Kidney capillary endothelial cell (primary cell): ENCODE measurements at regions not wholly inside any gene's neighbourhood (a gene's known extent, or its start where the extent isn't known, plus 50 kb on each side); places are given as distances from the start of the nearest gene placed in this dataset.
A peak's percentile ranks its signal among the peaks of the same experiment; 100 is the strongest.
"Not testable (repeated sequence)": the region's sequence is repeated elsewhere in the genome, so short reads cannot be mapped to it uniquely, and the experiment has no call there.

Experiments used
- DNase-seq: peaks from one replicate; pipeline ENCODE4 v3.0.0-alpha.2; 2018; ENCODE audit warnings: low spot score

DNA sequence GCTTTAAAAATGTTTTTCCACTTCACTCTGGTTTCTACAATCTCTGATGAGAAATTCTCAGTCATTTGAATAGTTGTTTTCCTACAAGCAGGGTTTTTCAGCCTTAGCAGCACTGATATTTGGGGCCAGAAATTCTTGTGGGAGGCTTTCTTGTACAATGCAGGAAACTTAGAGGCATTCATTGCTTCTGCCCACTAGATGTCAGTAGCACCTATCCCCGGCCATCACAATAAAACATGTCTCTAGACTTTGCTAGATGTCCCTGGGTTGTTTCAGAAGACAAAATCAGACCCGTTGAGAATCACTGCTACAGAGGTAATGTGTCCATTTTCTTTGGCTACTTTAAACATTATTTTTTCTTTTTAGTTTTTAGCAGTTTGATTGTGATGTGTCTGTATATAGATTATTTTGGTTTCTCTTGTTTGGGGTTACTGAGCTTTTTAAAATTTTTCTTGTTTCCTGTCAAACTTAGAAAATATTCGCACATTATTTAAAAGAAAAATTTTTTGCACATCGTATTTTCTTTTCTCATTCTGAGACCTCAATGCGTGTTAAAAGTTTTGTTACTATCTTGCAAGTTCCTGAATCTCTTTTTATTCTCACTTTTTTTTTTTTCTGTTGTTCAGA lies 60.8 kb upstream of the CCDC179 start:
- peak; percentile 59 for DNase-seq

DNA sequence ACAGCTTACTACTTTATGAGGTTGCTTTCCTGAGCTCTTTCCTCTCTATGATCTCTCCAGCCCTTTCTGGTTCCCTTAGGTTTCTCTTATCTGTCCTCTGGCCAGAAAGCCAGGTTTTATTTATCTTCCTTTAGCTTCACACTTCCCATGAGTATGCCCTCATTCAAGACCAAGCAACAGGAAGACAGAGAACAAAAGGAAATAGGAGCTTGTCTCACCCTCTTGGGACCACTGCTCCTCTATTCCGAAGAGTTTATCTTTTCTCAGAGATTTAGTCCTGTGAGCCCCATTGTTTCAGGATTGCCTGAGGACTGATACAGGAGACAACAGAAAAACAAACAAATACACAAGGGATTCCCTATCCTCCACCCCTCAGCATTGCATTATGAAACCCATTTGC lies 62.4 kb upstream of the CCDC179 start:
- no peak for DNase-seq

GRCh38 chr11:22923561-22923960 lies 63.3 kb upstream of the CCDC179 start:
- DNase-seq, result no peak

DNA sequence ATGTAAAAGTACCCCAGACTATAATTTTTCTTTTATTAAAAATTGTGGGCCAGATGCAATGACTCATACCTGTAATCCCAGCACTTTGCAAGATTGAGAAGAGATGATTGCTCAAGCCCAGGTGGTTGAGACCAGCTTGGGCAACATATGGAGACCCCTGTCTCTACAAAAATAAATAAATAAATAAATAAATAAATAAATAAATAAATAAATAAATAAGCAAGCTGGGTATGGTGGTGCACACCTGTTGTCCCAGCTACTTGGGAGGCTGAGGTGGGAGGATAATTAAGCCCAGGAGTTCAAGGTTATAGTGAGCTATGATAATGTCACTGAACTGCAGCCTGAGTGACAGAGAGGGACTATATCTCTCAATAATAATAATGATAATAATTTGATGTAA lies 66.1 kb upstream of the CCDC179 start:
- DNase-seq, result no peak

DNA sequence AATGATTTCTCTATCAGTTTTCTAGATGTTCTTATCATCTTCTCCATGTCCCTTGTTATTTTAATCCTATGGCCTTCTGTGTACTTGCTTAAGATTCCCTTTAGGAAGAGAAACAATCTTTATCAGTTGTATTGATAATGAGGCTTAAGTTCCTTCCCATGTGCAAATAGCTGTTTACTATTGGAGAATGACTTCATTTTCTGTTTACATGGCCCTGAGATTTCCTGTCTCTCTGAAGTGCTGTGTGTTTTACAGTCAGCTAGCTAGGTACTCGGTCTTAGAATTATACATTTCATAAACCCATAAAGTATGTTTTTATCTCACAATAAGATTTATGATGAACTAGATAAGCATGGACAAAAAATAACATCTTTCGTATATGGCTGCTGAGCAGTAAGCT lies 67.5 kb upstream of the CCDC179 start:
- DNase-seq, result no peak

DNA sequence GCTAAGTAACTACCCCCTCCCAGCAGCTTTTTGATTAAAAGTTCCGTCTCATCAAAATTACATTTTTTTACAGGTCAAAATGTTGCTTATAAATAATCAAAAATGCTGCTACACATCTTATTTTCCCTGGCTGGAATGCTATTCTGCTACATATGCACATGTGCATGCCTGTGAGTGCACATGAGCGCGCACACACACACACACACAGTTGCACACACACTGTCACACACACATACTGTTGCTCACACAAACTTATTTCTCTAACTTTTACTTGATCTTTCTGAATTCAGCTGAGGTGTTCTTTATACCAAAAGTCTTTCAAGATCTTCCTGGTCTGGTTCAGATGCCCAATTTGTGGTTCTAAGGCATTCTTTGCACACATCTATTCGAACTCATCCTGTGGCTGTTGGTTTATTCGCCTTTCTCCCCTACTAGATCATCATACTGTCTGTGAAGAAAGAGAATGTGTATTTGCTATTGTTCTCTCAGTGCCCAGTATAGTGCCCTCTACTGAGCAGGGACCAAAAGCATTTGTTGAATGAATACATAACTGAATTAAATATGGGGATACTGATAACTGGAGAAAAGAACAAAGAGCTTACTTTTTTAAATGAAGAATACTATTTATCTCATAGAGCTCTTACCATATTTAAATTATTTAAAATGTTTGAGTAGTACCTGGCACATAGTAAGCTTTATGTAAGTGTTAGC lies 68.1 kb upstream of the CCDC179 start:
- no peak for DNase-seq

DNA sequence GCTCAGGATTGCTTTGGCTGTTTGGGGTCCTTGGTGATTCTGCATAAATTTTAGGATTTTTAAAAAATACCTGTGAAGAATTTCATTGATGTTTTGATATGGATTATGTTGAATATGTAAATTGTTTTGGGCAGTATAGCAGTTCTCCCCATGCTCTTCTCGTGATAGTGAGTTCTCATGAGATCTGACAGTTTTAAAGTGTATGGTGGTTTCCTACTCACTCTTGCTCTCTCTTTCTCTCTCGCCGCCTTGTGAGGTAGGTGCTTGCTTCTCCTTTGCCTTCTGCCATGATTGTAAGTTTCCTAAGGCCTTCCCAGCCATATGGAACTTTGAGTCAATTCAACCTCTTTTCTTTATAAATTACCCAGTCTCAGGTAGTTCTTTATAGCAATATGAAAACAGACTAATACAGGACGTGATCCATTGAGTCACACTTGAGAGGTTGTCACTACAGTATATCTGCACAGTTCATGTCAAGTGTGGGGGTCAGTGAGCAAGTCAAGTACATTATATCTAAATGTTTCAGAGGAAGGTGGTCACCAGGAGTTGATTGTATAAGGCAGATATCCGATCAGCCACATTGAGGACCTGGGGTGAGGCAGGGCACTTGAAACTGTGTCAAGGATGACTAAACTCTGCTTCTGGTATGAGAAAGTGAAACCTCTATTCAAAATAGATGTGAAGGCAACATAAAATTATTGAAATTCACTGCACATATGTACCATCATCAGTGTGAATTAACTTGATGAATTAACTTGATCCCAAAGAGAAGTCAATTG lies 70.7 kb upstream of the CCDC179 start:
- no peak for DNase-seq

DNA sequence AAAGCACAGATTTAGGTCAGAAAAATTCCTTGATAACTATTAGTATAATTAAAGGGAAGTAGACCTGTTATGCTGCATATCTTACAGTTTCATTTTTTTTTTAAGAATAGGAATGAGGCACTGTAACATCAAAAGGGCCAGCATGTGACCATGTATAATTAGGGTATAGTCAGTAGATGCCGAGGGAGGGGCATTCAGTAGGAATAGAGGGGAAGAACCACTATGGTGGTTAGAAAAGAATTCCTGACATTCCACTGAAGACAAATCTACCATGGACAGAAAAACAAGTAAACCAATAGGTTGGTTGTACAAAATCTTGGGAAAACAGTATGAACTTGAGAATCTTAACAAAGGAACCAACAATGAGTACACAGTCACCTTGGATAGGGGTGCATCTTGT lies 78.4 kb upstream of the CCDC179 start:
- DNase-seq, result no peak

DNA sequence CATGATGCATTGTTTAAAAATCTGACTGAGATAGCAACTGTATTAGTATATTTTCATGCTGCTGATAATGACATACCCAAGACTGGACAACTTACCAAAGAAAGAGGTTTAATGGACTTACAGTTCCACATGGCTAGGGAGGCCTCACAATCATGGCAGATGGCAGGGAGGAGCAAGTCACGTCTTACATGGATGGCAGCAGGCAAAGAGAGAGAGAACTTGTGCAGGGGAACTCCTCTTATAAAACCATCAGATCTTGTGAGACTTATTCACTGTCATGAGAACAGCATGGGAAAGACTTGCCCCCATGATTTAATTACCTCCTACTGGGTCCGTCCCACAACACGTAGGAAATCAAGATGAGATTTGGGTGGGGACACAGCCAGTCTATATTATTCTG lies 81.3 kb upstream of the CCDC179 start:
- DNase-seq, result not testable (repeated sequence)

DNA sequence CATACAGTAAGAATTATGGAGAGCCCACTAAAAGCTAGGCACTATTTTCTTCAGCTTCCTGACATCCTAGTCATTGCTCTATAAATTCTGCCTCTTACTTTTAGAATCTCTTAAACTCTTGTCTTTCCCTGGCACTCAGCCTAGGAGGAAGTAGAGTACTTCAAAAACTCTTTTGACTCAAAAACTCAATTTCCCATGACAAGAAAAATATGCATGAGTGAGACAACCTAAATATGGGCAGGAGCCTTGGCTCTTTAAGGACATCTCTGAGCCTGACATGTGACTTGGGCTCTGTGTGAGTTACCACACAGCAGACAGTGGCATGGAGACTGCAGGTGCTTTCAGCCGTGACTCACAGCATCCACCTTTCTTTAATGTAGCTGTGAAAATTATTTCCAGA lies 97.5 kb upstream of the CCDC179 start:
- DNase-seq, result no peak

GRCh38 chr11:22974251-22974650 lies 114.0 kb upstream of the CCDC179 start:
- no peak for DNase-seq

GRCh38 chr11:22976146-22976545 lies 115.9 kb upstream of the CCDC179 start:
- no peak for DNase-seq

DNA sequence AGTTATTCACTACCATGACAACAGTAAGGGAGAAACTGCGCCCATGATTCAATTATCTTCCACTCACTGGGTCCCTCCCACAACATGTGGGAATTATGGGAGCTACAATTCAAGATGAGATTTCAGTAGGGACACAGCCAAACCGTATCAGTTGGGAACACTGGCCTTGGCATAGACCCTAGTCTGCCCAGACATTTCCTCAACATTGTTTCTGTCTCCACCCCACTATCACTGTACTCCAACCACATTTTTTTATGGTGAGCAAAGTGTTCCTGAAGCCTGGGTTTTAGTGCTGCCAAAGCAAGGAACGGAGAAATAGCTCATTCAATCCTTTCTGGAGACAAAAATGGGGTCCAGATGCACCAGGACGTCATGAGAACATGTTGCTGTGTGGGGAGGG lies 122.6 kb upstream of the CCDC179 start:
- no peak for DNase-seq

DNA sequence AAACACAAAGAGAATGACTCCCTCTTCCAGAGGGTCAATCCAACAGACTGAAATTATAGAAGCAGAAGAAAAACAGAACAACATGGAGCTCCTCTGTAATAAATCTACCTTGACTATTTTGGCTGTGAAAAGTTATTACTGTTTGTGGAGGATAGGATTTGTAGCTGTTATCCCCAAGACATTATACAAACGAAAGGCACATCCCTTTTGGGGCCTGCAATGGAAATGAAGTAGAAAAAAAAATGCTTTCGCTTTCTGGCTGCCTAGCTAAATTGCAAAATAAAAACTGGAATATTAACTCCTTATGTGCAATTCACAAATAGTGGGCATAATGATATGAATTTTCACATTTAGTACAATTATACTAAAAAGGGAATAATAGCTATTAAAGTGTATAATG lies 123.8 kb upstream of the CCDC179 start:
- DNase-seq, result no peak

DNA sequence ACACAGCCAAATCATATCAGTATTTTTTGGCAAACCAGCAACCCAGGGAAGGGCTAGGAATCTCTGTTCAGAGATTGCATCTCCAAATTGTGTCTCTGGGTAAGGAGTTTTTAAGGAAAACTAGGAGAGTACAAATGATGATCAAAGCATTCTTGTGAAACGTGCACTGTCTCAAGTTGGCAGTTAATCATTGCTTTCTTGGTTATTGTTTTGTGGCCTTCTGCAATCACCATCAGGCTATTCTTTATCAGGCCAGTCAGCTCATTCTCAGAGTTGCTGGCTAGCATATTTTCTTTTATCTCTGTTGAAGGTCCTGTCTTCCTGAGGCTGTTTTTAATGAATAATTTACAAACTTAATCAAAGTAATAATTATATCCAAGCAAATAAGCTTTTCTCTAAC lies 129.1 kb upstream of the CCDC179 start:
- no peak for DNase-seq

GRCh38 chr11:22991196-22991595 lies 130.9 kb upstream of the CCDC179 start:
- DNase-seq, result no peak

DNA sequence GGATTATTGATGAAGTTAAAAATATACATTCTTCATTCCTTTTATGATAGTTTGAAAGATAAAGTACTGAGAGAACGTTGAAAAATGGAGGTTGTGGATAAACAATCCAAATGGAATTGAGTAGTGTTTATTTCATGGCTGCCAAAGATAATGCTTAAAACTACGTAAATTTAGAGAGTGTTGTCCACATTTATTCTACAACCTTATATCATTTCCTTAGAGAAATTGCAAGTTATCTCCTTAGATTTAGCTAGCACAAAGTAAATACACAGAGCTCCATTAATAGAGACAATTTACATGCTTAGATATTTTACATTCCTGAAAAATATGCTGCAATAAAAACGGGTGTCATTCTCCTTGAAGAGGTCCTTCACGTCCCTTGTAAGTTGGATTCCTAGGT lies 146.5 kb upstream of the CCDC179 start:
- DNase-seq, result no peak

- DNase-seq, result no peak
Observed at GRCh38 chr11:23010790-23011335, 150.6 kb upstream of the CCDC179 start.

DNA sequence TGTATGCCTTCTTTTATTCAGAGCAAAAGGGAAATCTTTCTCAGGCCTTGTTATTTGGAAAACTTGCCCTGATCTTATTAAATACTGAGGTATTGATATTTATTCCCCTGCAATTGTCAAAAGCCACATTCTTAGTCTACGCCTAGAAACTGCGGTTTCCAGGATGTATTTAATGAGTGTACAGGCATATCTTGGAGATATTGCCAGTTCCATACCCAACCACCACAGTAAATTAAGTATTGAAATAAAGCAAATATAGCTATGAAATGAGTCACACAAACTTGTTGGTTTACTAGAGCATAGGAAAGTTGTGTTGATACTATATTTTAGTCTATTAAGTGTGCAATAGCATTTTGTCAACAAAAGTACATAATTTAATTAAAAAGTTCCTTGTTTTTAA lies 152.7 kb upstream of the CCDC179 start:
- DNase-seq, result no peak

- no peak for DNase-seq
Observed at GRCh38 chr11:23013509-23013908, 153.2 kb upstream of the CCDC179 start.

- peak; percentile 8 for DNase-seq
Observed at GRCh38 chr11:23021287-23021863, 161.1 kb upstream of the CCDC179 start.

DNA sequence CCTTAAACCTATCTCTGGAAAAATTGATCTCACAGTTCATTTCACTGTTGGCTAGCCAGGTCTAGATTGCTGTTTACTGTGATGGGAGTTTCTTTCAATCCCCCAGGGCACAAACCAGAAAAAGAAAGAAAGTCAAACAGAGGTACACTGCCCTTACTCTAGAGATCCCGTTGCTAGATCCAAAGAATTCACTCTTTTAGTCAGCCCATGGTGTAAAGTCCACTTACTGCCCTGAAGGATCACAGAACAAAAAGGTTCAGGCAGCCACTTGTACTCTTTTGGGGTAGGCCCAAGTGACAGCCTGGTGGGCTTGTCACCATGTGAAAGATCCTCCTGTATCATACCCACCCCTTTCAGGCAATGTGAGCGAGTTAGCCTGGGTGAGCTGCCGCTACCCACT lies 162.6 kb upstream of the CCDC179 start:
- DNase-seq, result no peak

DNA sequence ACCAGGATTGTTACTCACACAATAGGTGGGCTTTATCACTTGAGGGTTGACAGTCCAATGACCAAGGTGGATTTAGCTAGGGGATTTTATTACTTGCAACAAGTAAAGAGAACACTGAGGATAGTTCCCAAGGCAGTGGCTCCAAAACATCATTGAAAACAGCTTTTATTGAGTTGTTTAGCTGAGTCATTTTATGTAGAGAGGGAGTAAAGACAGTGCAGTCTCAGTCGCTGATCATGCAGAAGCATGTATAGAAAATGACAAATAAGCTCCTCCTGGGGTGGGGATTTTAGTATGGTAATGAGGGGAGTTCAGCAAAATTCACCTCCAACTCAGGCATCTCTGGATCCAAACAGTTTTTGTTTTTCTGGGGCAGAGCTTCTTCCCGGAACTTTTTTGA lies 163.0 kb upstream of the CCDC179 start:
- DNase-seq, result no peak
